ENCODE measurements at regions not wholly inside any gene's neighbourhood (a gene's known extent, or its start where the extent isn't known, plus 50 kb on each side); places are given as distances from the start of the nearest gene placed in this dataset.

- no peak for TF ChIP-seq CTCF (conservative IDR thresholded peaks at IDR 0.05; ENCODE audit: low read length)
- TF ChIP-seq EZH2phosphoT487 (IDR thresholded peaks at IDR 0.05; ENCODE audit: borderline replicate concordance, low read depth, low read length), result no peak
Measured at GRCh38 chr3:124591699-124592098, 138.6 kb upstream of the UMPS start.

Data from OCI-LY7 (cell line).